GDM1 (cell line): ENCODE measurements at regions not wholly inside any gene's neighbourhood (a gene's known extent, or its start where the extent isn't known, plus 50 kb on each side); places are given as distances from the start of the nearest gene placed in this dataset.
A peak's percentile ranks its signal among the peaks of the same experiment; 100 is the strongest.
"Not testable (repeated sequence)": the region's sequence is repeated elsewhere in the genome, so short reads cannot be mapped to it uniquely, and the experiment has no call there.

Experiments
- DNase-seq: peaks from one replicate; lab custom pipeline; 2025; lab: John Stamatoyannopoulos, UW

DNA sequence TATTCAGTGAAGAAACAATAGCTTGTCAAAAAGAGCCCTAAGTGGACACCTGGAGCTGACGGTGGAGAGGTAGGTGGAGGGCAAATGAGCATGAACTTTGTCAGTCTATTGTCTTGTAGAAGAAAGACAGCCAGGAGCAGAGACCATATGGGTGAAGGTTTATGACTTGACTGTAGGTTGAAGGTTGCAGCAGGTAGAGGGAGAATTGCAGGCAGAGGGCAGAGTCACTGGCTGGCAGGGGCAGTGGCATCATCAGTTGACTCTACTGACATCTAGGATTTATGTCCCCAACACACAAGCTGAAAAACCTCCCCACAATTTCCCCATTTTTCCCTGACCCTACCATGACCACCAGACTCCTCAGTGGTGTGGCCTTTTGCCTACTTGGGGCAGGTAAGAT lies 243.6 kb upstream of the PRSS58 start:
- no peak for DNase-seq

DNA sequence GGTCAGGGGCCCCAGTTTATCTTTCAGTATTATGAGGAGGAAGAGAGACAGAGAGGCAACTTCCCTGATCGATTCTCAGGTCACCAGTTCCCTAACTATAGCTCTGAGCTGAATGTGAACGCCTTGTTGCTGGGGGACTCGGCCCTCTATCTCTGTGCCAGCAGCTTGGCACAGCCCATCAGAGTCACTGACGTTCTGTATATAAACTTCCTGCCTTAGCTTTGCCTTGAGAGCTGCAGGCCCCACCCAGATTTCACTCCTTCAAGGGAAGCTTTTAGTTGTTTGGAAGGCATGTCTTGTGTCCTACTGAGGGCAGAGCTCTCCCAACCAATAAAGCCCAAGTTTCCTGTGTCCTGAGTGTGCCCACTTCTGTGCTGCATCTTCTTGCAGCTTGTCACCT lies 242.5 kb upstream of the PRSS58 start:
- DNase-seq, result no peak

DNA sequence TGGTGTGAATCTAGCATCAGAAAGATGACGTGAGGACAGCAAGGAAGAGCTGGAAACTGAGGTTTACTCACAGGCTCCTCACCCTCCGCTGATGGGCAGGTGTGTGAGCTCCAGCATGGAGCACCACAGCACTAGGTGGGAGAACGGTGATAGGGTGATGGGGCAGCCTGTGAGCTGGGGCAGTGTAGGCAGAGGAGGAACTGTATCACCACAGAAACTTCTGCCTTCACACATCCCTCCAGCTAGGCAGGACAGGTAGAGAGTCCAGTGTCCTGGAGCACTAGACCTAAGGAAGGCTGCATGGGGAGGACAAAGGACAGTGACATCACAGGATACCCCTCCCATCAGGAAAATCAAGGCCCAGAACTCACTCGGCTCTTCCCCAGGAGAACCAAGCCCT lies 241.8 kb upstream of the PRSS58 start:
- DNase-seq, result no peak

DNA sequence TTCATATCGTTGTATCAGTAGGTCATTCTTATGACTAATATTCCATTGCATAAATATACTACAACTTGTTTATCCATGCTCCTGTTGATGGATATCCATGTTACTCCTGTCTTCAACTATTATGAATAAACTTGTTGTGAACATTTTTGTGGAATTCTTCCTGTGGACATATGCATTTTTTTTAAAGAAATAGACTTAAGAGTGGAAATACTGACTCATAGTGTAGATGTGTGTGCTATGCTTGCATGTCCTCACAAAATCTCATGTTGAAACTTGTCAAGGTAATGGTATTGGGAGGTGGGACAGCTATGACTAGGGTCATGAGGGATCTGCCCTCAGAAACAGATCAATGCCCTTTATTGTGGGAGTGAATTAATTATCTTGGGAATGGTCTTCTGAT lies 240.5 kb upstream of the PRSS58 start:
- no peak for DNase-seq

DNA sequence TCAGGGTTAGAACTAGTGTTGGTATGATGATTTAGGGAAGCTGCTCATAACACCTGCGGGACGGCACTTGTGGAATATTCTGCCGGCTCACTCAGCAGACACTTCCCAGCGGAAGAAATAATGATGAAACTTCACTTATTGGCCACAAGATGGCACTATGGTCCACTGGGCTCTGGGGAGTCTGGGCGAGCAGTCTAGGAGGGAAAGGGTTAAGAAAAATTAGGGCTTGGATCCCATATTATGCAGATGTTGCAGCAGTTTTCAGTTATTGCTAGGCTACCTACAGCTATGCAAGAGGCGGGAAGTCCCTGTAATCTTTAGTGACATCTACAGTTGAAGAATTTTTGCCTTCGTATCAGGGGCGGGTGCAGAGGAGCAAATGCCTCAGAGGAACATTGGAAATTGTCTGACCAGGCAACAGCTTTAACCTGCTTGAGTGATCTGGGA lies 238.7 kb upstream of the PRSS58 start:
- peak; percentile 23 for DNase-seq

DNA sequence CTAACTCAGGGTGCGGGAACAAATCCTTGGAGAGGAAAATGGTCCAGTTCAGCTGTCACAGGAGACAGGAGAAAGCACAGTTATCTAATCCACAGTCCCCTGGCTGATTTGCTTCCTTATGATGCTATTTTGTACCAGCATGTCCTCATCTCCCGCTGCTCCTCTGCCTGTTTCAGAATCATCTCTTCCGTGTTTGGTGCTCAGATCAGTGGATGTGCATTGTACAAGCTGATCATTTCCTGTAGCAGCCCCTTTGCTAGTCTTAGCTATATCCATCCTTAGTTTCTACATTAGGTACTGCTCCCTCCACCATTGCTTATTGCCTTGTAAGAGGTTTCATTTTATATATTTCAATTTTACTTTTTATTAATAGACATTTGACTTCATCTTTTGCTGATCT lies 238.0 kb upstream of the PRSS58 start:
- not testable (repeated sequence) for DNase-seq

DNA sequence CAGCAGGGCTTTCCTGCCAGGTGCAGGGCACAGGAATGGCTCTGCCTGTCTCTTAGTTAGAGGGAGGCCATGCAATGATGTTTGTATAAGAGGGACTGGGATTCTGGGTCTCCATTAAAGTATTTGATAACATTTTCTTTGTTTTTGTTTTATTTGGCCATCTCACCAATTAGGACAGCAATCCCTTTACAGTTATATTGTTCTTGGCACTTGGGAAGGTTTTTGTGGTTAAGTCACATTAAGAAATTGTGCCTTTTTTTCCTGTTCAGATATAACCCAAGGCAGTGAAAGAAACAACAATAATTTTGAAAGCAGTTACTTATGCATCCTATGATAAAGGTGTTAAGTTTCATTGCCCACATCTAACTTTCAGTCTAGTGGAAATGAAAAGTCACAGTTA lies 237.4 kb upstream of the PRSS58 start:
- DNase-seq, result not testable (repeated sequence)

DNA sequence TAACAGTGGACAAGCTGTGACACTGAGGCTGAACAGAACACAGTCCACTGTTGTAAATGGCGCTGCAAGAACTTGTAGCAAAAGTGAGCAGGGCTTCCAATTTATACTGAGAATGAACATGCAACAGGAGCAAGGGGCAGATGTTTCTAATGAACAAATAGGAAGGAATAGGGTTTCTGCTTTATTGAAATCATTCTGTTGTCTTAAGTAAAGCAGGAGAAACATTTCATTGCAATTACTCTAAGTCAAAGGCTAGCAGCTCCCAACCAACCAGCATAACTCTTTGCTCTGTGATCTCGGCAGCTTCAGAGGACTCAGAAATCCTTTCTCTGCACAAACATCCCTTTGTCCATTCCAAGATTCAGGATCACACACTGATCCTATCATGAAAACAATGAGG lies 236.2 kb upstream of the PRSS58 start:
- DNase-seq, result no peak

DNA sequence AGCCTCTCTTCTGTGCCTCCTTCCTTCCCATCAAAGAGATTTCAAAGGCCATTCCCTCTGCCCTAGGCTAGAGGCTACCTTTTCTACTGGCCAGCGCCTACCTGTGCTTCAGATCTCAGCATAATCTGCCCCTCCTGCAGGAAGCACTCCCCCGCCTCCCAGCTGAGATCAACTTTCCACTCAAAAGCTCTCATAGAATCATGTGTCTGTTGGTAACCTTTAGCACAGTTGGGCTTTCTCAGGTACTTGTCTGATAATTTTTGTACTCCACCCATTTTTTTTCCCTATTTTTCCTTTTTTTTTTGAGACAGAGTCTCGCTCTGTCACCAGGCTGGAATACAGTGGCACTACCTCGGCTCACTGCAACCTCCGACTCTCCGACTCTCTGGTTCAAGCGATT lies 231.0 kb upstream of the PRSS58 start:
- no peak for DNase-seq

DNA sequence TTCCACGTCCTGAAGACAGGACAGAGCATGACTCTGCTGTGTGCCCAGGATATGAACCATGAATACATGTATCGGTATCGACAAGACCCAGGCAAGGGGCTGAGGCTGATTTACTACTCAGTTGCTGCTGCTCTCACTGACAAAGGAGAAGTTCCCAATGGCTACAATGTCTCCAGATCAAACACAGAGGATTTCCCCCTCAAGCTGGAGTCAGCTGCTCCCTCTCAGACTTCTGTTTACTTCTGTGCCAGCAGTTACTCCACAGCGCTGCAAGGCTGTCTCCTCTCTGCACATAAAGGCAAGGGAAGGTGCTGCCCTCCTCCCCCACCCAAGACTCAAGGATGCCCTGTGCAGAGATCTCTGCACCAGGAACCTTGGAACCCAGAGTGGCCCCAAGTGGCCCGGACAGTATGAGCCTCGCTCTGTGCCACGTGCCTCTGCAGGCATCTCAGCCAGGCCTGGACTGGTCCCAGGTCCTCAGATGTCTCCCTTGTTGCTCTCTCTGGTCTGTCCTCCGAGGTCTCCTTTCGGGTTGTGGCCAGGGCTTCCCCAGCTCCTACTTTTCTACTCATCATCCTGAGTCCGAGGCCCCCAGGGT lies 230.3 kb upstream of the PRSS58 start:
- DNase-seq, result peak; percentile 29

DNA sequence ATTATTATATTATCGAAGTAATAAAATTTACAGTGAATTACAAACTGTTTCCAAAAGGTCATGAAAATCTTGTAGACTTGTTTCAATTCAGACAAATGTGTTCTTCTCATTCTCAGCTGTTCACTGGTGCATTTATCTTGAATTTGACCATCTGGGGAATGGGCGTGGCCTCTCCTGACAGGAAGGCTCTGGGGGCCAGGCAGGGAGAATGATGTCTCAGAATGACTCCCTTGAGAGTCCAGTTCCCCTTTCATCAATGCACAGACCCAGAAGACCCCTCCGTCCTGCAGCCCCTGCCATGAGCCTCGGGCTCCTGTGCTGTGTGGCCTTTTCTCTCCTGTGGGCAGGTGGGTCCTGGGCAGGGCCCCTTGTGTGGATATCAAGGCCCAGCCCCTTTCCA lies 229.7 kb upstream of the PRSS58 start:
- peak; percentile 56 for DNase-seq

DNA sequence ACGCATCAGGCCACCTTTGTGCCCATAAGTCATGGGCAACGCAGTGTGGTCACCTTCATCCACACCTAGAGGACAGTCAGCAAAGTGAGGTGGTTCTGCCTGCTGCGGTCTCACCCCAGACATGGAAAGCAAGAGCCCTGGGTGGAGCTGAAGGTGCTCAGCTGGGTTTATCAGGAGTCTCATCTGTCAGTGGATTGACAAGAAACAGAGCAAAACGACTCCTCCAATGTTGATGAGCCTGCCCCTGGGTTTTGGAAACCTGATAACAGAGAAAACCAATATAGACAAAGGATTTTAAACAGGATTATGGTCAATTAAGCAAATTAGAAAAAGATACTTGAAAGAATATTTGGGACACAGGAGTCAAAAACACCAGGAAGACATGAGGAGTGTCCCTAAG lies 229.3 kb upstream of the PRSS58 start:
- DNase-seq, result no peak

DNA sequence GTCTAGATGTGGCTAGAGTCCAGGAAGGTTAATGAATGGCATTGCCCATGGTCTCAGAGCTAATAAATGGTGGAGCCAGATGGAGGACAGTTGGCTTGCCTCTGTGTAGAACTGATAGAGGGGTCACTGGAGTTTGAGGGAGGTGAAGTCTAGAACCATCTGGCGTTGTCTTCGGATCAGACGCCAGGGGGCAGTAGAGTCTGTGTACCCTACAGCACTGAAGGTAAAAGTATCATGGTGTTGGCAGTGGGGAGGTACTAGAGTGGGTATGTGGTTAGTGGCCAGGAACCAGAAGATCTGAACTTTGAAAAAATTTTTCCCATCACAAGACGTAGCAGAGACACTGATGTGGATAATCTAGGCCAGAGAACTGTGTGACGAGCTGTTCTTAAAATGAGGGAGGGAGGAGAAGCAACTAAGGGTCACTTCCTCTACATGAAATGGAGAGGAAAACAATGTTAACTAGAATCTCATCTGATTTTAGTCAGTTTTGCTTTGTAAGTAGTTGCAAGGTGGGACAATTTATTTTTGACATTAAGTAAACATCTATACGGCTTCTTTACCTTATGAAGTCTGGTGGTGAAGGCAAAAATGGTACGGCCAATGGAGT lies 227.9 kb upstream of the PRSS58 start:
- DNase-seq, result peak; percentile 47

DNA sequence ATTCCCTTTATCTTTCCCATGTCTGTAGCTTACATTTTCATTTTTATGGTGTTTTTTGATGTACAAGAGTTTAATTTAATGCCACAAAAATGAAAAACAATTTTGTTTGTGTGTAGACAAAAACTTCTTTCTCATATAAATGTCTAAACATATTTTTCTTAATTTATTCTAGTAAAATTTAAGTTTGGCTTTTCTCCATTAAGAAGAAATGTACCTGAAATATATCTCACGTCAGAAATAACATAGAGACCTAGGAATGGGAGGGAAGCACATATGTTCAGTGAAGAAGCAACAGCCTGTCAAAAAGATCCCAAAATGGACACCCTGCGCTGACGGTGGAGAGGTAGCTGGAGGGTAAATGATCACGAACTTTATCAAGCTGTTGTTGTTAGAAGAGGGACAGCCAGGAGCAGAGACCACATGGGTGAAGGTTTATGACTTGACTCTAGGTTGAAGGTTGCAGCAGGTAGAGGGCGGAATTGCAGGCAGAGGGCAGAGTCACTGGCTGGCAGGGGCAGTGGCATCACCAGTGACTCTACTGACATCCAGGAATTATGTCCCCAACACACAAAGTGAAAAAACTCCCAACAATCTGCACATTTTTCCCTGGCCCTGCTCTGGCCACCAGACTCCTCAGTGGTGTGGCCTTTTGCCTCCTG lies 225.9 kb upstream of the PRSS58 start:
- DNase-seq, result no peak

DNA sequence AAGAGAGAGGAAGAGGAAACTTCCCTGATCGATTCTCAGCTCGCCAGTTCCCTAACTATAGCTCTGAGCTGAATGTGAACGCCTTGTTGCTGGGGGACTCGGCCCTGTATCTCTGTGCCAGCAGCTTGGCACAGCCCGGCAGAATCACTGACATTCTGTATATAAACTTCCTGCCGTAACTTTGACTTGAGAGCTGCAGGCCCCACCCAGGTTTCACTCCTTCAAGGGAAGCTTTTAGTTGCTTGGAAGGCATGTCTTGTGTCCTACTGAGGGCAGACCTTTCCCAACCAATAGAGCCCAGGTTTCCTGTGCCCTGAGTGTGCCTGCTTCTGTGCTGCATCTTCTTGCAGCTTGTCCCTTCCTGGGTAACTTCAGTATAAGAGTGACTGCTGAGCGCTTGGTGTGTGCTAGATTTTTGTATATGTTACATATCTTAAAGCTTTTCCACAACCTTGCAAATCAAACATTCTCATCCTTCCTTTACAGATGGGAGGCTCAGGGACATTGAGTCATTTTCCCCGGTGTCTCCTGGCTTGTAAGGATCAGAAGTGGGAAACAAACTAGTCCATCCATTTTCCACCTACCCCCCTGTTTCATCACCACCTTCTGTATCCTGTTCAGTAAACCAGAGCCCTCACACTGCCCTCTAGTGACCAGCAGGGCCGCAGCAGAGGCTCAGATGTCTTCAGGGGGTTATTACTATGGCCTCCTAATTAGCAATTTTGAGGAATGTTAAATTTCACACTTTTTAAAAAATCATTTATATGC lies 225.2 kb upstream of the PRSS58 start:
- DNase-seq, result peak; percentile 48

DNA sequence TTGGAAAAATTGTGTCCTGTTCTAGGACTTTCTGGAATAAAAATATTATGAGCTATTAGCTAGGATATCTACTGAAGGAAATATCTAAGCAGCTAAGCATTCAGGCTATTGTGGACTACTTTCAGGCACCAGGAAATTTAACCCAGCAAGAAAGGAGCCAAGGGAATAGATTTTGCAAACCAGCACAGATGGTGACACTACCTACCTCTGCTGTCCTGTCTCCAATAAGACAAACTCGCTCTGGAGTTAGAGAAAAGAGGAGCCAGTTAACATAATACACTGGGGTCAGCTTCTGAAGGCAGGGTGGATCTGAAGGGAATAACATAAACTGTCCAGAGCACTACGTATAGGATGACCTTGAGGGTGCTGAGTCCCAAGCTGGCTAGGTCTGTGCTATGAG lies 223.7 kb upstream of the PRSS58 start:
- no peak for DNase-seq

DNA sequence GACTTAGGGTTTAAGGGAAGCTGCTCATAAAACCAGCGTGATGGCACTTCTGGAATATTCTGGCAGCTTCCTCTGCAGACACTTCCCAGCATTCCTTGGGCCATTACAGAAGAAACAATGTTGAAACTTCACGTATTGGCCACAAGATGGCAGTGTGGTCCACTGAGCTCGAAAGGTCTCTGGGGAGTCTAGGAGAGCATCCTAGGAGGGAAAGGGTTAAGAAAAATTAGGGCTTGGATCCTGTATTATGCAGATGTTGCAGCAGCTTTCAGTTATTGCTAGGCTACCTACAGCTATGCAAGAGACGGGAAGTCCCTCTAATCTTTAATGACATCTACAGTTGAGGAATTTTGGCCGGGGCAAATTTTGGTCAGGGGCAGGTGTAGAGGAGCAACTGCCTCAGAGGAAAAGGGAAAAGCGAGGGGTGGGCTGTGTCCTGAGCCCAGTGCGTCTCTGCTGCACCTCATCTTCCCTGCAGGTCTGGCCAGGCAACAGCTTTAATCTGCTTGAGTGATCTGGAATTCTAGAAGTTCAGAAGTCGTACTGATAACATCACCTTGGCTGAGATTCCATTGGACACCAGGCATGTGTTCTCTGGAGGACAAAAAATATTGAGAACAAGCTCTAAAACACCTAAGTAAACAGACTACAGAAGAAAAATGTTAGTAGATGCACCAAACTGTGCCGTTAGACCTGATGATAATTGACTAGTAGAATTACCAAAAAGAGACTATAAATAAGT lies 220.8 kb upstream of the PRSS58 start:
- DNase-seq, result peak; percentile 73

DNA sequence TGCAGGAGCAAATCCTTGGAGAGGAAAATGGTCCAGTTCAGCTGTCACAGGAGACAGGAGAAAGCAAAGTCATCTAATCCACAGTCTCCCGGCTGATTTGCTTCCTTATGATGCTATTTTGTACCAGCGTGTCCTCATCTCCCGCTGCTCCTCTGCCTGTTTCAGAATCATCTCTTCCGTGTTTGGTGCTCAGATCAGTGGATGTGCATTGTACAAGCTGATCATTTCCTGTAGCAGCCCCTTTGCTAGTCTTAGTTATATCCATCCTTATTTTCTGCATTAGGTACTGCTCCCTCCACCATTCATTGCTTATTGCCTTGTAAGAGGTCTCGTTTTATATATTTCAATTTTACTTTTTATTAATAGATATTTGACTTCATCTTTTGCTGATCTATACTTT lies 219.9 kb upstream of the PRSS58 start:
- DNase-seq, result not testable (repeated sequence)

DNA sequence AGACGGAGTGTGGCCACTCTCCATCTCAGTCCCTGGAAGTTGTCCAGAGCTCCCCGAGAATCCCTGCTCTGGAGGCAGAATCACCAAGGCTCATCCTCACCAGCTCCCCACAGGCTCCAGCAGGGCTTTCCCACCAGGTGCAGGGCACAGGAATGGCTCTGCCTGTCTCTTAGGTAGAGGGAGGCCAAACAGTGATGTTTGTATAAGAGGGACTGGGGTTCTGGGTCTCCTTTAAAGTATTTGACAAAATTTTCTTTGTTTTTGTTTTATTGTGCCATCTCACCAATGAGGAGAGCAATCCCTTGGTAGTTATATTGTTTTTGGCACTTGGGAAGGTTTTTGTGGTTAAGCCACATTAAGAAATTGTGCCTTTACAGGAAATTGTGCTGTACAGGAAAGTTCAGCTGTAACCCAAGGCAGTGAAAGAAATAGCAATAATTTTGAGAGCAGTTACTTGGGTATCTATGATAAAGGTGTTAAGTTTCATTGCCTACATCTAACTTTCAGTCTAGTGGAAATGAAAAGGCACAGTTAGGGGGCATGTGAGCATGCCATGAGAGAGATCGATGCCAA lies 219.3 kb upstream of the PRSS58 start:
- DNase-seq, result no peak

DNA sequence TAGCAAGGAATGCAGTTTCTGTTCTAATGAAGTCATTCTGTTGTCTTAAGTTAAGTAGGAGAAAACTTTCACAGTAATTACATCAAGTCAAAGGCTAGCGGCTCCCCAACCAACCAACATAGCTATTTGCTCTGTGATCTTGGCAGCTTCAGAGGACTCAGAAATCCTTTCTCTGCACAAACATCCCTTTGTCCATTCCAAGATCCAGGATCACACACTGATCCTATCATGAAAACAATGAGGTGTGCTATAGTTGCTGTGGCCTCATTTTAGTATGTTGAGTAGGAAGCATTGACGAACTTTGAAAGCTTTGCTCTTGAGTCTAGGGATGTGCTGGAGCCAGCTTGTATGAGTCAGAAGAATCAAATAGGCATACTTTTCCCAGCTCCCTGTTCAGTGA lies 218.2 kb upstream of the PRSS58 start:
- no peak for DNase-seq

DNA sequence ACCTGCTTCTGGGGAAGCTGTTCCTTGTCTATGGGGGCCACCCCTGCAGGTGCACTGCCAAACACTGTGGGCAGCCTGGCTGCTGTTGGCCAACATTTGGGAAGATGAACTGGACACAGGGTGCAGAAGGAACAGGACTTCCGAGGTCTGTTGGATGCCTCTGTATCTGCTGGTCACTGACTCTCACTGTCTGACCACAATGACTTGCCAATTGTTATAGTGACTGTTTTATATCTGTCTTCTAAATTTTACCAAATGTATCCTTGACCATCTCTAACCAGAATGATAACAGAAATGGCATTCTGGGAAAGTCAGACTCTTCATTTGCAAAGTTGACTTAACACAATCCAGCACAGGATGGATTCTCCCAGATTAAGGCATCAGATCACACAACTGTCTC lies 214.0 kb upstream of the PRSS58 start:
- DNase-seq, result no peak

DNA sequence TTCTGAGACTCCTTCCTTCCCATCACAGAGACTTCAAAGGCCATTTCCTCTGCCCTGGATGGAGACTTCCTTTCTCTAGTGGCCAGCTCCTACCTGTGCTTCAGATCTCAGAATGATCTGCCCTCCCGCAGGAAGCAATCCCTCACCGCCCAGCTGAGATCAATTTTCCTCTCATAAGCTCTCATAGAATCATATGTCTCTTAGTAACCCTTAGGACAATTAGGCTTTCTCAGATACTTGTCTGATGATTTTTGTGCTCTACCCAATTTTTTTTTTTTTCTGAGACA lies 212.6 kb upstream of the PRSS58 start:
- DNase-seq, result no peak
